GM21723 (cell line): ENCODE measurements at regions not wholly inside any gene's neighbourhood (a gene's known extent, or its start where the extent isn't known, plus 50 kb on each side); places are given as distances from the start of the nearest gene placed in this dataset.
"Not testable (repeated sequence)": the region's sequence is repeated elsewhere in the genome, so short reads cannot be mapped to it uniquely, and the experiment has no call there.

Experiments used
- ATAC-seq: cut with Tn5 transposase; IDR thresholded peaks from one replicate; pipeline ENCODE4 v1.9.1; 2021; ENCODE audit warnings: mild to moderate bottlenecking, moderate library complexity; ENCODE audit not compliant: unreplicated experiment

GRCh38 chr3:3476669-3477068 is 297.2 kb upstream of the CRBN start:
- no peak for ATAC-seq

- ATAC-seq = no peak
Measured at GRCh38 chr3:3468596-3468995, 289.1 kb upstream of the CRBN start.

GRCh38 chr3:3464131-3464530 is 284.6 kb upstream of the CRBN start:
- no peak for ATAC-seq

GRCh38 chr3:3461317-3461716 is 281.8 kb upstream of the CRBN start:
- no peak for ATAC-seq

- ATAC-seq = no peak
Measured at GRCh38 chr3:3448468-3448867, 269.0 kb upstream of the CRBN start.

GRCh38 chr3:3447641-3448040 is 268.1 kb upstream of the CRBN start:
- ATAC-seq = no peak

GRCh38 chr3:3446251-3446650 is 266.8 kb upstream of the CRBN start:
- ATAC-seq = no peak

GRCh38 chr3:3443482-3443881 is 264.0 kb upstream of the CRBN start:
- peak; percentile 60 for ATAC-seq

- no peak for ATAC-seq
Measured at GRCh38 chr3:3433711-3434110, 254.2 kb upstream of the CRBN start.

GRCh38 chr3:3429841-3430240 is 250.3 kb upstream of the CRBN start:
- ATAC-seq = no peak

GRCh38 chr3:3407707-3408106 is 228.2 kb upstream of the CRBN start:
- not testable (repeated sequence) for ATAC-seq

- no peak for ATAC-seq
Measured at GRCh38 chr3:3405131-3405530, 225.6 kb upstream of the CRBN start.

GRCh38 chr3:3403700-3404099 is 224.2 kb upstream of the CRBN start:
- no peak for ATAC-seq

- no peak for ATAC-seq
Measured at GRCh38 chr3:3392946-3393345, 213.5 kb upstream of the CRBN start.

GRCh38 chr3:3383461-3383860 is 204.0 kb upstream of the CRBN start:
- ATAC-seq = no peak

- no peak for ATAC-seq
Measured at GRCh38 chr3:3372210-3372777, 192.8 kb upstream of the CRBN start.

- no peak for ATAC-seq
Measured at GRCh38 chr3:3368306-3368705, 188.8 kb upstream of the CRBN start.

GRCh38 chr3:3366386-3366785 is 186.9 kb upstream of the CRBN start:
- no peak for ATAC-seq

GRCh38 chr3:3365716-3366115 is 186.2 kb upstream of the CRBN start:
- no peak for ATAC-seq

- ATAC-seq = no peak
Measured at GRCh38 chr3:3356846-3357245, 177.4 kb upstream of the CRBN start.

GRCh38 chr3:3355442-3355841 is 176.0 kb upstream of the CRBN start:
- no peak for ATAC-seq

- ATAC-seq = peak; percentile 80
Measured at GRCh38 chr3:3353153-3353552, 173.7 kb upstream of the CRBN start.

GRCh38 chr3:3351226-3351625 is 171.7 kb upstream of the CRBN start:
- no peak for ATAC-seq

- ATAC-seq = not testable (repeated sequence)
Measured at GRCh38 chr3:3347056-3347455, 167.6 kb upstream of the CRBN start.
